ENCODE measurements at regions not wholly inside any gene's neighbourhood (a gene's known extent, or its start where the extent isn't known, plus 50 kb on each side); places are given as distances from the start of the nearest gene placed in this dataset.

DNA sequence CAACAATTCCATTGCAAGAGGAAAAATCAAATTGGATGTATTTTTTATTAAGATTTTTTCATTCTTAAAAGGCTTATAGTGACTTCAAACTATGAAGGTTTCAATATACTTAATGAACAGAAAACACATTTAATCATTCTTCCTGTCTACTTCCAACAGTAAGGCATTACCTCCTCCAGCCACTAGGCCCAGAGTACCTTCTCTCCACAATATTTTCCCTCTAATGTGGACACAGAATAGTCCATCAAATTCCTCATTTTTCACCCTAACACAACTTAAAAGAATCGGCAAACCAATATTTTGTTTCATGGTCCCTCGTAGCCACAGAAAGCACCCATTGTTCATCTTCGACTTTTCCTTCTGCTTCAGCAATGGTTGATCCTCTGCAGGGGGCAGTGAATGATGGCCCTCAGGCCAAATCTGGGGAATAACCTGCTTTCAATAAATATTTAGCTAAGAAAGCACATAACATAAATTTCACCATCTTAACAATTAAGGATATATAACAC lies 335.4 kb upstream of the ID4 start:
- TF ChIP-seq, protein P1, sequence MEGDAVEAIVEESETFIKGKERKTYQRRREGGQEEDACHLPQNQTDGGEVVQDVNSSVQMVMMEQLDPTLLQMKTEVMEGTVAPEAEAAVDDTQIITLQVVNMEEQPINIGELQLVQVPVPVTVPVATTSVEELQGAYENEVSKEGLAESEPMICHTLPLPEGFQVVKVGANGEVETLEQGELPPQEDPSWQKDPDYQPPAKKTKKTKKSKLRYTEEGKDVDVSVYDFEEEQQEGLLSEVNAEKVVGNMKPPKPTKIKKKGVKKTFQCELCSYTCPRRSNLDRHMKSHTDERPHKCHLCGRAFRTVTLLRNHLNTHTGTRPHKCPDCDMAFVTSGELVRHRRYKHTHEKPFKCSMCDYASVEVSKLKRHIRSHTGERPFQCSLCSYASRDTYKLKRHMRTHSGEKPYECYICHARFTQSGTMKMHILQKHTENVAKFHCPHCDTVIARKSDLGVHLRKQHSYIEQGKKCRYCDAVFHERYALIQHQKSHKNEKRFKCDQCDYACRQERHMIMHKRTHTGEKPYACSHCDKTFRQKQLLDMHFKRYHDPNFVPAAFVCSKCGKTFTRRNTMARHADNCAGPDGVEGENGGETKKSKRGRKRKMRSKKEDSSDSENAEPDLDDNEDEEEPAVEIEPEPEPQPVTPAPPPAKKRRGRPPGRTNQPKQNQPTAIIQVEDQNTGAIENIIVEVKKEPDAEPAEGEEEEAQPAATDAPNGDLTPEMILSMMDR (conservative IDR thresholded peaks at IDR 0.05; ENCODE audit: control insufficient read depth, insufficient read depth, low read depth, low read length), result no peak
- DNase-seq (ENCODE audit: low read depth), result no peak
- no peak overlapping the region for H3K4me3 ChIP-seq (ENCODE audit: control insufficient read depth, low read depth, low read length)

DNA sequence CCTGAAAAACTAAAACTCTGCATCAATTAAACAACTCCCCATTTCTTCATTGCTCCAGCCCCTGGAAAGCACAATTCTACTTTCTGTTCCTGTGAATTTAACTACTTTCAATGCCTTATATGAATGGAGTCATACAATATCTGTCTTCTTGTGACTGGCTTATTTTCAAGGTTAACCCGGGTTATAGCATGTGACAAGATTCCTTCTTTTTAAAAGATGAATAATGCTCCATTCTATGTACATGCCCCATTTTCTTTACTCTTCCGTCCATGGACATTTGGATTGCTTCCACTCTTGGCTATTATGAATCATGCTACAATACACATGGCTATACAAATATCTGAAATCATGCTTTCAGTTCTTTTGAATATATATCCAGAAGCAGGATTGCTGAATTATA lies 334.9 kb upstream of the ID4 start:
- no peak overlapping the region for H3K4me3 ChIP-seq (ENCODE audit: control insufficient read depth, low read depth, low read length)
- no peak for DNase-seq (ENCODE audit: low read depth)
- TF ChIP-seq, protein P1 (conservative IDR thresholded peaks at IDR 0.05; ENCODE audit: control insufficient read depth, insufficient read depth, low read depth, low read length), result no peak

DNA sequence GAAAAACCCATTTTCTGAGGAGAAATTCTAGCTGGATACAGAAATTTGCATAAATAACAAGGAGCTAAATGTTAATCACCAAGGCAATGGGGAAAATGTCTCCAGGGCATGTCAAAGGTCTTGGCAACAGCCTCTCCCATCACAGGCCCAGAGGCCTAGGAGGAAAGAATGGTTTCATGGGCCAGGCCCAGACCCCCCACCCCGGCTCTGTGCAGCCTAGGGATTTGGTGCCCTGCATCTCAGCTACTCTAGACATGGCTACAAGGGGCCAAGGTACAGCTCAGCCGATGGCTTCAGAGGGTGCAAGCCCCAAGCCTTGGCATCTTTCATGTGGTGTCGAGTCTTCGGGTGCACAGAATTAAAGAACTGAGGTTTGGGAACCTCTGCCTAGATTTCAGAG lies 321.2 kb upstream of the ID4 start:
- TF ChIP-seq, protein P1 (conservative IDR thresholded peaks at IDR 0.05; ENCODE audit: control insufficient read depth, insufficient read depth, low read depth, low read length), result no peak
- H3K4me3 ChIP-seq (ENCODE audit: control insufficient read depth, low read depth, low read length), result no peak overlapping the region
- DNase-seq (ENCODE audit: low read depth), result no peak

DNA sequence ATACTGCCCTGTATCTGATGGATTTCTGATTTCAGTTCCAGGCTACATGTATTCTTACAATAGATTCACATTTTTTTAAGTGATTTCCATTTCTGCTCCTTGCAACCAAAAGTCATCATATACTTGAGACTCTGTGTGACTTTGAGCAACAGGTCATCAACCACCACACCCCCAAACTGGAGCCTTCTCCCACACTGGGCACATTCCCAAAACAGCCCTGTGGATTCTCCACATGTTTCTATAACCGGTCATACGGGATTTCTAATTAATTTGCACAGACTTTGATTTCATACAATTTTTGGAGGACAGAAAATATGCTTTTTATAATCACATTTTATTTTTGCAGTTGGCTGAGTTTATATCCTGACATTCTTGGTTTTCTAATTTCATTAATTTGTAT lies 317.2 kb upstream of the ID4 start:
- TF ChIP-seq, protein P1 (conservative IDR thresholded peaks at IDR 0.05; ENCODE audit: control insufficient read depth, insufficient read depth, low read depth, low read length), result no peak
- no peak for DNase-seq (ENCODE audit: low read depth)
- H3K4me3 ChIP-seq (ENCODE audit: control insufficient read depth, low read depth, low read length), result no peak overlapping the region

DNA sequence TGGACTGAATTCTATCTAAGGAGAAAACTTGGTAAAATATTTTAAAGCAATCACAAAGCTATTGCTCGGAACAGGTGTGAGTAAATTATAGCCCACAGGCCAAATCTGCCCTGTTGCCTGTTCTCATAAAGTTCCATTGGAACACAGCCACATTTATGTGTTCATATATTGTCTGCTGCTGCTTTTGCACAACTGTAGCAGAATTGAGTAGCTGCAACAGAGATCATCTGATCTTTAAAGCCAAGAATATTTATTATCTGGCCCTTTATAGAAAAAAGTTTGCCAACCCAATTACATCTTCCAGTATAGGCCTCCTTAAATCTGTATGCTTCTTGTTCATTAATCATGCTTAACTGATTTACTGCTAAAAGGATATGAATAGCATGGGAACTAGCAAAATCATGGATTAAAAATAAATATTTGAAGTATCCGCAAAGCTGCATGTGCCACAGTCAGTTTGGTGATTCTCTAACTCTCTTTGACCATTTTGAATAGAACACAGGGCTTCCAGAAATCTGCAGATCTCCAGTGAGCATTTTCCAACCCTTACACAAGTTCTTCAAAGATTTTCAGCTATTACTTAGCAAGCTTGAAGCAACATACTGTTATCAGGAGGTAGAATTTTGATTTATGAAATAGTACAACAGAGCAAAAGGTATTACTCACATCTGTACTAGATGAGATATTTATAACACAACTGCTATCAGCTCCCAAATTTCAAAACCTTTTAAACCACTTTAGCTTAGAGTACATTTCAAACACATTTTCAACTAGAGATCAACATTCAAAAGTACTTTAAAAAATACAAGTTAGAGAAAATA lies 312.6 kb upstream of the ID4 start:
- TF ChIP-seq, protein P1 (conservative IDR thresholded peaks at IDR 0.05; ENCODE audit: control insufficient read depth, insufficient read depth, low read depth, low read length), result no peak
- no peak for DNase-seq (ENCODE audit: low read depth)
- H3K4me3 ChIP-seq (ENCODE audit: control insufficient read depth, low read depth, low read length), result no peak overlapping the region

DNA sequence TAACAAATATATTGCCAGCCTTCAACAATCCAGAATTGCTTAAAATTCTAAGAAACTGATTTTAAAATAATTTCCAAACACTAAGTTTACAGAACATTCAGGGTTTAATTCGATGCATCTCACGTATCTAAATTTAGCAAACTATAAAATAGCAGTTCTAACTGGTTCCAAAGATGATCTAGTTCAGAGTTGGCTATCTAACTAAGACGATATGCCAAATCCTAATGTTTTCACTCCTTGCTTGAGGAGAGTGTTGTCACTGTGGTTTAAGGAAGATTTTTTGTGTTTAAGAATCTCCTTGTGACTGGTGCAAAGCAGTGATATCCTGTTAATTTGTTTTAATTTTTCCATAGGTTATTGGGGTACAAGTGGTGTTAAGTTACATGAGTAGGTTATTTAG lies 311.5 kb upstream of the ID4 start:
- no peak for DNase-seq (ENCODE audit: low read depth)
- TF ChIP-seq, protein P1 (conservative IDR thresholded peaks at IDR 0.05; ENCODE audit: control insufficient read depth, insufficient read depth, low read depth, low read length), result no peak

More for the DNA sequence above, 311.5 kb upstream of the ID4 start:
- H3K4me3 ChIP-seq (ENCODE audit: control insufficient read depth, low read depth, low read length), result no peak overlapping the region

Measured in fibroblast of mammary gland (primary cell).